Stimulated activated memory B cell treated with anti-CD40 and anti-IgM and Interleukin-4, amounts not matched to agents 10 μg/mL and 1 μg/mL and 100 μg/mL, for 72 hours (primary cell): ENCODE measurements at regions not wholly inside any gene's neighbourhood (a gene's known extent, or its start where the extent isn't known, plus 50 kb on each side); places are given as distances from the start of the nearest gene placed in this dataset.

ENCODE experiments used
- ATAC-seq: fragments of 150-1000 bp; cut with Tn5 transposase; 2 replicates; pipeline ENCODE4 v1.10.0; 2021
- H3K27ac Mint-ChIP-seq: one replicate; pipeline ENCODE4 v1.8.0; 2022; ENCODE audit warnings: mild to moderate bottlenecking, mixed read lengths
- H3K27me3 Mint-ChIP-seq: one replicate; pipeline ENCODE4 v1.8.0; 2022; ENCODE audit warnings: mixed read lengths
- H3K36me3 Mint-ChIP-seq: one replicate; pipeline ENCODE4 v1.8.0; 2022; ENCODE audit warnings: mixed read lengths
- H3K4me1 Mint-ChIP-seq: one replicate; pipeline ENCODE4 v1.8.0; 2022; ENCODE audit warnings: mixed read lengths
- H3K4me3 Mint-ChIP-seq: one replicate; pipeline ENCODE4 v1.8.0; 2022; ENCODE audit warnings: mild to moderate bottlenecking, moderate library complexity, mixed read lengths
- H3K9me3 Mint-ChIP-seq: one replicate; pipeline ENCODE4 v1.8.0; 2022; ENCODE audit warnings: mixed read lengths

DNA sequence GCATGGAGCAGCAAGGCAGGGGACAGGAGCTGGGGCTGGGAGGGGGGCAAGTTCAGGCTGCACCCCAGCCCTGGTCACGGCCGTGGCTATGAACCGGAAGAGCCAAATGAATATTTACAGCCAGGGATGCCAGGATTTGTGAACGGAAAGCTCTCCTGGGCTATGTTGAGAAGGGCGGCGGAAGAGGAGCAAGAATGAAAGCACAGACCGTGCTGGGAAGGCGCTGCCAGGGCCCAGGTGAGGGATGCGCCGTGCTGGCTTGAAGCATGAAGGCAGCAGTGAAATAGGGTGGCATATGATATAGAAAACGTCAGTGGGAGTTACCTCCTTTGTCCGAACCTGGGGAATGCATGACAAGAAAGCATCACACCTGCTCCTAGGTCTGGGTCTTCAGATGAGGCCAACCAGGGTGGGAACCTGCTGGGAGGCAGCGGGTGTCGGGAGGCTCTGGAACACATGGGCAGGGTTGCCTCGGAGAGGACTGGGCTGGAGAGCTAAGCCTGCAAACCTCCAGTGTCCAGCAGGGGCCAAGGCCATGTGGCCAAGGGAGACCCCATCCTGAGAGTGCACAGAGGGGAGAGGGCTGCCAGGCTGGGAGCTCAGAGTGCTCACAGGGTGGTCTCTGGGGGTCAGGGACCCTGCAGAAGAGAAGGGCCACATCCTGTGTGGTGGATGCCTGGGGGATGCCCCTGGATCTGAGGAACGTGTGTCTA is 120.6 kb upstream of the TCERG1L start:
- peaks cover 9% of the 10 kb centered on the region for H3K27me3 Mint-ChIP-seq
- H3K9me3 Mint-ChIP-seq = no peaks in the 10 kb centered on the region
- no peak overlapping the region for H3K27ac Mint-ChIP-seq
- no peaks in the 10 kb centered on the region for H3K4me1 Mint-ChIP-seq
- no peak overlapping the region for H3K4me3 Mint-ChIP-seq
- no peaks in the 10 kb centered on the region for H3K36me3 Mint-ChIP-seq
- no peak for ATAC-seq

DNA sequence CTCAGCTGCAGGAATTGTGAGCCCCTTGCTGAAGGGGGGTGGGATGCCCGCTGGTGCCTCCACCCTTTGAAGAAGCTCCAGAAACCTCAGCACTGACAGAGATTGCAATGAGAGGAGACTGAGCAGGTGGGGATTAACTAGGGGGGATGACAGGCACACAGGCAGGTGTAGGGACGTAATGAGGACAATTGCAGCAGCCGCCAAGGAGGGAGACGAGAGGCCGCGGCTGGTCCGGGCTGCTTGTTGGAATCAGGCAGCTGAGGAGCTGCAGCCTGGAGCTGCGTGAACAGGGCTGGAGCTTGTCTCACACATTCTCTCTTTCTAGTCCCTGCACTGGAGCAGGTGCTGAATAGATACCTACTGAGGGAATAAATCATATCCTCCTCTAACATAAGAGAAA is 122.0 kb upstream of the TCERG1L start:
- Mint-ChIP-seq H3K4me3 (no peak overlapping the region), H3K36me3 (no peaks in the 10 kb centered on the region), H3K27ac (no peak overlapping the region), H3K27me3 (peaks cover 9% of the 10 kb centered on the region), H3K9me3 (no peaks in the 10 kb centered on the region), H3K4me1 (no peaks in the 10 kb centered on the region)
- ATAC-seq = no peak

DNA sequence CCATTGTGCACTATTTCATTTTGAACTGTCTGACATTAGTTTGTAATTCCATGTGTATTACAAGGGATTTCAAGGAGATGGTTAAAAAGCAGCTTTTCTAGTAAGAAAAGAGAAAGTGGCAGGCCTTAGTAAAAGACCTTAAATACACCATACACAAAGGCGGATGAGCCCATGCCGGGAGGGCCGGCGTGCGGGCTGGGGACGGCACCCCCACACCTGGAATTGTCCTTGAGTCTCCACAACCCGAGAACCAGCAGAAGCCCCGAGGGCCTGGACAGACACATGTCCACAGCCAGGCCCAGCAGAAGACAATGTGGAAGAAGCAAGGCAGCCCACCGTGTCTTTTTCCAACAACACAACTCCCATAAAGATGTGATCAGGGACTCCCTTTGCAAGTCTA is 123.7 kb upstream of the TCERG1L start:
- H3K27ac Mint-ChIP-seq = no peak overlapping the region
- H3K27me3 Mint-ChIP-seq = peaks cover 13% of the 10 kb centered on the region
- no peak overlapping the region for H3K4me3 Mint-ChIP-seq
- no peaks in the 10 kb centered on the region for H3K4me1 Mint-ChIP-seq
- no peaks in the 10 kb centered on the region for H3K36me3 Mint-ChIP-seq
- H3K9me3 Mint-ChIP-seq = no peaks in the 10 kb centered on the region
- ATAC-seq = no peak

DNA sequence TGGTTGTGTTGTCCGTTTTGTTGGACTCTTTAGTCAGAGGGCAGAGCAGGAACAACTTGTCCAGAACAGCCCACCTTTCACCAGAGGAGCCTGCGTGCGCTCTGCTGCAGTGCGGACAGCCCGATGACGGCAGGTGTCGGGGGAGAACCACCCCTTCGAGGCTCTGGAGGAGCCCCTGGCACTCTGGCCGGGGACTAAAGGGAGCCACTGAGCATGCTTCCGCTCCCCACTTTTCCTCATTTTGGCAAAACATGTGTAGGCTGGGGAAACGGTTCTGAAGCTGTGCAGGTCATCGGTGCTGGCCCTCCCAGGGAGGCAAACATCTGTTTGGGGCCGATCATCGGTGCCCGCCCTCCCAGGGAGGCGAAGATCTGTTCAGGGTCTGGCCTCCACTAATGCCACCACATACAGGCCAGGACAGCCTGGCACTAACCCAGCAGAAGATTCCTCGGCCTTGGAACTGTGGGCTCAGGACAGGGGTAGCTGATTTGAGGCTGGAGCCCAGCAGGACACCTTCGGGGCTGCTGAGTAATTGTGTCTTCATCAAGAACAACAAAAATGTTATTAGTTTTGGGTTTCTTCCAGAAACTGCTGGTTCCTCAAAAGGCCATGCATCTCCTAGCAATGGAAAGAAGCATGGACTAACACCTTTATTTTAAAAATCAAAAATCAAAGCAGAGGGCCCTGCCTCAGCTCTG is 124.4 kb upstream of the TCERG1L start:
- Mint-ChIP-seq H3K27ac (no peak overlapping the region), H3K9me3 (no peaks in the 10 kb centered on the region), H3K27me3 (peaks cover 20% of the 10 kb centered on the region), H3K4me3 (no peak overlapping the region), H3K36me3 (no peaks in the 10 kb centered on the region), H3K4me1 (no peaks in the 10 kb centered on the region)
- no peak for ATAC-seq

DNA sequence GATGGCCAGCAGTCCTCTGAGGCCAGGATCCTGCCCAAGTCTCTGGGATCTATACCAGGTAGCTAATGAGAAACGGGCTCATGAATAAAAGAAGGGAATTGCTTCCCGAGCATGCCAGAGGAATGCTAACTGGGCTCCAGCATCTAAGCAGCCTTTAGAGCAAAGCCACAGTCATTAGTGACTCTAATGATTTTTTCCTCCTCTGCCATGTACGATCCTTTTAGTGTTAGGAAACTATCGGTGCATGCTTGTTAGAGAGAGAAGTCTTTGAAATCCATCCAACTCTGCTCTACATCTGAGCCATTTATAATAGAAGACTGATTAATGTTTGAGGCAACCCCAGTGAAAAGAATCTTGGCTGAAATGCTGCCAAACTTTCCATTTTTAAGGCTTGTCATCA is 124.9 kb upstream of the TCERG1L start:
- no peak for ATAC-seq
- peaks cover 23% of the 10 kb centered on the region for H3K27me3 Mint-ChIP-seq
- H3K9me3 Mint-ChIP-seq = no peaks in the 10 kb centered on the region
- no peaks in the 10 kb centered on the region for H3K36me3 Mint-ChIP-seq
- no peaks in the 10 kb centered on the region for H3K4me1 Mint-ChIP-seq
- no peak overlapping the region for H3K4me3 Mint-ChIP-seq
- H3K27ac Mint-ChIP-seq = no peak overlapping the region

DNA sequence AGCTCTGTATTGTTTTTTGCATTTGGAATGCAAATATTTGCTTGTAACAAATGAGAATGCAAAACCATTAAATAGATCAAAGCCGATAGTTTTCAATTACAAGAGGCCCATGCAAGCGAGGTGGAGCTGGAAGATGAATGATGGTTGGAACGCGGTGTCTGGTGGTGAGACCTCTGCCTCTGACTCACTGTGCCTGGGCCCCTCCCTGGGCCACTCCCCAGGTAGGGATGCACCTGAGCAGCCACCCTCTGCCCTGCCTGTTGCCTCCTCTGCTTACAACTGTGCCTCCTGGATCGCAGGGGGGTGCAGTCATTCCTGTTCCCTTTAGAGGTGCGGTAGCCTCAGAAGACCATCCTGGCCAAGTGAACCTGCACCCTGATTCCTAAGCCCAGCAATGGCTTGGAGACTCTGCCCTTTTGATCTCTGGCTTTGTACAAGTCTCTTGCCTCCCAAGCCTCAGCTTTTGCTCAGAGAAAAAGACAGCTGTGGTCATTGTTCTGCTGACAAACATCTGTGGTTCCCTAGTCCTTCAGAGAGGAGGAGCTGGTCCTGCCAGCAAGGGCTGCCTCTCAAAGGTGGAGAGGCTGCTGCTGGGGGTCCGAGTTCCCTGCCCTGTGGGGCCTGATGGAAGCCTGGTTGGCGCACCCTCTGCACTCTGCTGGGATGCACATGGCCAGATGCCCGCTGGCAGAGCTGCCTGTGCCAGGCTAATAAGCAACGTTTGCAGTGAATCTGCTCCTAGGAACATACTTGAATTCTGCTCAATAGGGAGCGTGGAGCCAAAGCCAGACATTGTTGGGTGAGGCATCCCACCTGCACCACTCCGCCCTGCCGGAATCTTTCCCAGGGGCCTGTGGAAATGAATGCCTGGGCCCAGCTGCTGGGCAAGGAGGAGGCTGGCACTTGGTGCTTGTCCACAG is 126.3 kb upstream of the TCERG1L start:
- H3K4me1 Mint-ChIP-seq = no peaks in the 10 kb centered on the region
- ATAC-seq = no peak
- no peak overlapping the region for H3K27ac Mint-ChIP-seq
- no peak overlapping the region for H3K4me3 Mint-ChIP-seq
- peaks cover 20% of the 10 kb centered on the region for H3K27me3 Mint-ChIP-seq
- H3K36me3 Mint-ChIP-seq = no peaks in the 10 kb centered on the region
- no peaks in the 10 kb centered on the region for H3K9me3 Mint-ChIP-seq

DNA sequence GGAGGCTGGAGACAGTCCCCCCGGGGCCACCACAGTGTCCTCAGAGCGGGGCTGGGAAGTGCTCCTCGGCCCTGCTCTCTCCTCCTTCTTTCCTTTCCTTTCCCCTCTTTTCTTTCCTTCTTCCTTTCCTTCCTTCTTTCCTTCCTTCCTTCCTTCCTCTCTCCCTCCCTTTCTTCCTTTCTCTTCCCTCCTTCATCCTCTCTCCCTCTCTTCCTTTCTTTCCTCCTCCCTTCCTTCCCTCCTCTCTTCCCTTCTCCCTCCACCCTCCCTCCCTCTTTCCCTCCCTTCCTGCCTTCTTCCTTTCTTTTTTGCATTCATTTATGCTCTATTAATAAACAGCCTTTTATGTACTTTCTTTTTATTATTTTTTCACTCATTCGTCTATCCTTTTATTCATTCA is 127.1 kb upstream of the TCERG1L start:
- Mint-ChIP-seq H3K4me1 (no peaks in the 10 kb centered on the region), H3K27ac (no peak overlapping the region), H3K36me3 (no peaks in the 10 kb centered on the region), H3K4me3 (no peak overlapping the region), H3K27me3 (peaks cover 20% of the 10 kb centered on the region), H3K9me3 (no peaks in the 10 kb centered on the region)
- ATAC-seq = no peak

DNA sequence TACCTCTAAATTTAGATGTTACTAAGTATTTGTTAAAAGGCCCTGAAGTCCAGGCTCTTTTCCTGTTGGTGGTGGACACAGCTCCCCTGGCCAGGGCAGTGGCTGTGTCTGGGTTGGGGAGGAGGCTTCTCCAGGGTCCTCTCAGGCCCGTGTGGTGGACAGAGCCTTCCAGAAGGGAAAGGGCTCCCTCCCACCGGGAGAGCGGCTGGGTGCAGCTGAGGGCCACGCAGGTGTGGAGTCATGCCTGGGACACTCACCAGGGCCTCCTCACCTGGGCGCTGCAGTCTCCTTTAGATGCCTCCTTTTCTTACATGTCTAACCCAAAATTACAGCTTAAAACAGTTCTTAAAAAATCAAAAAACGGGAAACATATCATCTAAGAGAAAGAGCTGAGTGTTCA is 128.2 kb upstream of the TCERG1L start:
- peaks cover 20% of the 10 kb centered on the region for H3K27me3 Mint-ChIP-seq
- no peaks in the 10 kb centered on the region for H3K4me1 Mint-ChIP-seq
- H3K4me3 Mint-ChIP-seq = no peak overlapping the region
- H3K36me3 Mint-ChIP-seq = no peaks in the 10 kb centered on the region
- H3K9me3 Mint-ChIP-seq = no peaks in the 10 kb centered on the region
- ATAC-seq = no peak
- no peak overlapping the region for H3K27ac Mint-ChIP-seq

DNA sequence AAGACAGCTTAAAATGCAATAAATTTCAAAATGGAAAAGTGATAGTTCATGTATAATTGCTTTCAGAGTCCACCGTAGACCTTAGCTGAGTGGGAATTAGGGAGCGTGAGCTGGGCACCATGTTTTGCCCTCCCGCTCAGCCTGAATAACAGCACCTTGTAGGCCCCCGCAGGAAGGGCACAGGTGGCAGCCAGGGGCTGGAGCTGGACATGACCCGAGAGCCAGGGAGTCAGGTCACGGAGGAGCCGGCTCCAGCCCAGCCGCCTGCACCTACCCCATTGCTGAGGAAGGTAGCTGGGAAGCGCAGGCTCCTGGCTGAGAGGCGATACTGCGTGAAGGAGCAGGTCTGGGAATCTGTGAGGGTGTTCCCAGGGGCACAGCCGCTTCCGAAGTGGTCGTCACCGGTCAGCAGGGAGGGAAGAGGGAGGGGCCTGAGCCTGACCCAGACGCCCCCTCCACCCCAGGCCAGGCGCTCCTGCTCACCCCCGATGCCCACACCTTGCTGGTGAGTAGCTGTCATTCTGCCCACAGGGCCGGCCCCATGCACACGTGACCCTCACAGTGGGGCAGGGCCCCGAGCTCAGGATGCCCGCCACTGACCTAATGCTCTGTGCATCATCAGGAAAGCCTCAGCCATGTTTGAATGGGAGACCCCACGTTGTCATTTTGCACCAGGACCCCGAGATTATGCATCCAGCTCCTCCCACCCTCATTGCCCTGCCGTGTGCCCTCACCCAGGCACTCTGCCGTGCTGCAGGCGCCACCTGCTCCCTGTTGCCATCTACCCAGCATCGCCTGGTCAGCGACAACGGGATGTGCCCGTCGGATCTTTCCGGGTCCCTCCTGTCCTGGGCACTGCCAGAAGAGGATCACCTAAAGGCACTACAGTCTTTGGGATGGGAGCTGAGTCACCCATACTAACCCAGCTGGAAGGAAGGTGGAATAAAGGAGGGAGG is 129.2 kb upstream of the TCERG1L start:
- H3K27me3 Mint-ChIP-seq = peaks cover 20% of the 10 kb centered on the region

DNA sequence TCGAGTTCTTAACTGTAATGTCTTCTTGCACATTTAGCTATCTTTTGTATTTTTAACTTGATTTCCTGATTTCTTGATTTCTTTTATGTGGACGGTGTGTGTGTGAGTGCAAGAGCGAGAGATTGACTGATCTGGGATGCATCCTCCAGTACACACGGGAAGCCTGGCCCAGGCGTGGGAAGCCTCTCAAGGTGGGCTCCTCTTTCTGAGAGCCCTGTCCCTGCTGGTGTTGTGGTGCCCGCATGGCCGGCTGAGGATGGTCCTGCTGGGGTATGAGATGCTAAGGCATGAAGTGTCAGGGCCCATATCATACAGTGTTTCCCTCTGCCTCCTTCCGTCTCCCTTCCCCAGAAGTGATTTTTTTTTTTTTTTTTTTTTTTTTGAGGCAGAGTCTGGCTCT is 130.8 kb upstream of the TCERG1L start:
- Mint-ChIP-seq H3K4me1 (no peaks in the 10 kb centered on the region), H3K27me3 (peaks cover 20% of the 10 kb centered on the region), H3K9me3 (no peaks in the 10 kb centered on the region), H3K4me3 (no peak overlapping the region), H3K27ac (no peak overlapping the region), H3K36me3 (no peaks in the 10 kb centered on the region)
- no peak for ATAC-seq

More for the DNA sequence above, 129.2 kb upstream of the TCERG1L start:
- no peak overlapping the region for H3K4me3 Mint-ChIP-seq
- no peak for ATAC-seq
- H3K9me3 Mint-ChIP-seq = no peaks in the 10 kb centered on the region
- H3K4me1 Mint-ChIP-seq = no peaks in the 10 kb centered on the region
- no peaks in the 10 kb centered on the region for H3K36me3 Mint-ChIP-seq
- no peak overlapping the region for H3K27ac Mint-ChIP-seq

DNA sequence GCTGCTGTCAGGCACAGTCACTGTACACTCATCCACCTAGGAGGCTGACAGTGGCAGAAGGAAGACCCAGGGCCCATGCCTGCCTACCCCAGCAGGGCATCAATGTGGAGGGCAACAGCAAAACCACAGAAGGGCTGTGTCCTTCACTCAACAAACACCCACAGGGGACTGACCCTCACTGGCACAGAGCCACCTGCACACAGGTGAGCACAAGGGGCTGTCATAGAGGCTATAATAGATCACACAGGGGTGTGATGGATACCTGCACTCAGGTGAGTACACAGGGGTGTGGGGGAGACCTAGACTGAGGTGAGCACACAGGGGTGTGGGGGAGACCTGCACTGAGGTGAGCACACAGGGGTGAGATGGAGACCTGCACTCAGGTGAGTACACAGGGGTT is 132.8 kb upstream of the TCERG1L start:
- Mint-ChIP-seq H3K4me3 (no peak overlapping the region), H3K36me3 (no peaks in the 10 kb centered on the region), H3K9me3 (peaks cover 3% of the 10 kb centered on the region), H3K27ac (no peak overlapping the region), H3K27me3 (peaks cover 20% of the 10 kb centered on the region), H3K4me1 (no peaks in the 10 kb centered on the region)
- no peak for ATAC-seq

DNA sequence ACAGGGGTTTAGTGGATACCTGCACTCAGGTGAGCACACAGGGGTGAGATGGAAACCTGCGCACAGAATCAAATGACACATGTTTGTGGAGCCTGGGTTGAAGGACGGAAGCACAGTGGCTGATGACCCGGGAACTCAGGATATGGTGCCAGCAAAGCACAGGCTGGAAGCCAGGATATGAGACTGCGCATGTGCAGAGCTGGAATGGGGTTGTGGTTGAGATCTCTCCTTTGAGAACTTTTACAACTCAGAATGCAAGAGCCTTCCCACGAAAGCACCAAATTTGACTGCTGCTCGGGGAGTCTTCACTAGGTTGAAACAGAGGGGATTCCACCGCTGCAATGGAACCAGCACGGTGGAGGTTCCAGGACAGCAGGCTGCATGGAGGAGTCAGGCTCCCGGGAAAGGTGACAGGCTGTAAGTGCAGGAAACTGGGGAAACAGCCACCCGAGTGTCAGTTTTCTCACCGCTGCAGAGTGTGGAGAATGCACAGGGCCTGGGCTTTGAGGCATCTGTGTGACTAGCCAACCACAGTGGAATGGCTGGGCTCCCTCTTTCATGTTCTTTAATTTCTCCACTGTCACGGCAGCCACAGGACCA is 133.4 kb upstream of the TCERG1L start:
- H3K27me3 Mint-ChIP-seq = peaks cover 18% of the 10 kb centered on the region
- ATAC-seq = no peak
- no peak overlapping the region for H3K27ac Mint-ChIP-seq
- H3K4me1 Mint-ChIP-seq = no peaks in the 10 kb centered on the region
- H3K9me3 Mint-ChIP-seq = peaks cover 3% of the 10 kb centered on the region
- H3K4me3 Mint-ChIP-seq = no peak overlapping the region
- no peaks in the 10 kb centered on the region for H3K36me3 Mint-ChIP-seq

DNA sequence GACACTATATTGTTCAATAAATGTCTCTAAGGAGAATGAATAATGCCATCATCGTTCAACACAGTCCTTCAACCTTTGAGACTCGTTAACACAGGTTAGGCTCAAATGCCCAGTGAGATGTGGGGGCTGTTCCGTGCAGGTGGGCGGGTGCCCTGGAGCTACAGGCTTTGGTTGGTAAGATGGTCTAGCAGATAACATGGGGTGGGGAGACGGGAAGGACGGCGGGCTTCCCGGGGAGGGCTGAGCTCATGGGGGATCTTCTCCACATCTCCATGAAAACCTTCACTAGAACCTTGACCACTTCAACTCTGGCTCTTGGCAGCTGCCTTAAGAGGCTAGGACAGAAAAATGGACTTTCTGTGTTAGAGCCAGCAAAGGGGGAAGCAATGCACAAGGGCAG is 134.1 kb upstream of the TCERG1L start:
- Mint-ChIP-seq H3K4me3 (no peak overlapping the region), H3K9me3 (peaks cover 3% of the 10 kb centered on the region), H3K27ac (no peak overlapping the region), H3K27me3 (peaks cover 12% of the 10 kb centered on the region), H3K36me3 (no peaks in the 10 kb centered on the region), H3K4me1 (no peaks in the 10 kb centered on the region)
- ATAC-seq = no peak

DNA sequence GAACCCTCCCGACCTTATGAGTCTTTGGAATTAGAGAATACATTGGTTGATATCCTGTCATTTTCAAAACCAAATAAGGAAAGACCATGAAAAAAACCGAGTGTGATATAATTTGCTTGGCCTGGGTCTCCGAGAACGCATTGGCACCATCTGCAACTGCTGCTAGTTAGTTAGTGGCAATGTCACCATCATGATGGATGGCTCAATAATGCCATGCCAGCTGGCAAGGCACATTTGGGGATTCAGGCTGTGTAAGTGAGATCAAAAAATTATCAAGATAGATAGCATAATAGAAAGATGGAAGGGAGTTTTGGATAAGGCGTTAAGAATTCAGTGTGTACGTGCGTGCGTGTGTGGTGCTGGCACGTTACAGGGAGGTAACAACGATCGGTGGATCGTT is 134.7 kb upstream of the TCERG1L start:
- Mint-ChIP-seq H3K4me1 (no peaks in the 10 kb centered on the region), H3K9me3 (peaks cover 3% of the 10 kb centered on the region), H3K4me3 (no peak overlapping the region), H3K36me3 (no peaks in the 10 kb centered on the region), H3K27ac (no peak overlapping the region), H3K27me3 (peaks cover 6% of the 10 kb centered on the region)
- ATAC-seq = no peak
